GM12892 (cell line): ENCODE measurements at regions not wholly inside any gene's neighbourhood (a gene's known extent, or its start where the extent isn't known, plus 50 kb on each side); places are given as distances from the start of the nearest gene placed in this dataset.
"Not testable (repeated sequence)": the region's sequence is repeated elsewhere in the genome, so short reads cannot be mapped to it uniquely, and the experiment has no call there.

Source experiments
- DNase-seq: peaks from one replicate; pipeline ENCODE4 v3.0.0; 2011; ENCODE audit not compliant: insufficient read length
- FAIRE-seq: peaks from 2 replicates; lab custom pipeline; 2011; peaks lifted over from hg19 to GRCh38; lab: Jason Lieb, UNC

DNA sequence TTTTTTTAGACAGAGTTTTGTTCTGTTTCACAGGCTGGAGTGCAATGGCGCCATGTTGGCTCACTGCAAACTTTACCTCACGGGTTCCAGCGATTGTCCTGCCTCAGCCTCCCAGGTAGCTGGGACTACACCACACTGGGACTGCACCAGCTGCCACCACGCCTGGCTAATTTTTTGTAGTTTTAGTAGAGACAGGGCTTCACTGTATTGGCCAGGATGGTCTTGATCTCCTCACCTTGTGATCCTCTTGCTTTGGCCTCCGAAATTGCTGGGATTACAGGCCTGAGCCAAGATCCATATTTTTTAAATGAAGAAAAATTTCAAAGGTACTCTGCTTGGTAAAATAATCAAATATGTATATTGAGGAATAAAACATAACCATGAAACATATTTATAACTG is 195.8 kb upstream of the TPTE start:
- FAIRE-seq, DNase-seq: not testable (repeated sequence)

DNA sequence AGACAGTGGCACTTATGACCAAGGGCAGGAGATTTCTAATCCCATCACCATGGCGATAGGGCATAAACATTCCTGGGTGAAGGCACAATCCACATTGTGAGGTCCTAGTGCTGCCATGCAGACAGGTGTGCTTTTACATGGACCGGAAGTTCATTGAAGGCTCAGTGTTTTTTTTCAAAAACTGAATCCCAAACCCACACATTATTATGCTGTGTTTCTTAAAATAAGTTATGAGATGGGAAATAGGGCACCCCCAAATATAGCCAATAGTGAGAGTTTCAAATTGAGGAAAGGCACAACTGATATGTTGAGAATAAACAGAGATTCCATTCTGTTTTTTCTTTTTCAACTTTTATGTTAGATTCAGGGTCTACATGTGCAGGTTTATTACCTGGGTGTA is 195.2 kb upstream of the TPTE start:
- FAIRE-seq, DNase-seq: not testable (repeated sequence)

DNA sequence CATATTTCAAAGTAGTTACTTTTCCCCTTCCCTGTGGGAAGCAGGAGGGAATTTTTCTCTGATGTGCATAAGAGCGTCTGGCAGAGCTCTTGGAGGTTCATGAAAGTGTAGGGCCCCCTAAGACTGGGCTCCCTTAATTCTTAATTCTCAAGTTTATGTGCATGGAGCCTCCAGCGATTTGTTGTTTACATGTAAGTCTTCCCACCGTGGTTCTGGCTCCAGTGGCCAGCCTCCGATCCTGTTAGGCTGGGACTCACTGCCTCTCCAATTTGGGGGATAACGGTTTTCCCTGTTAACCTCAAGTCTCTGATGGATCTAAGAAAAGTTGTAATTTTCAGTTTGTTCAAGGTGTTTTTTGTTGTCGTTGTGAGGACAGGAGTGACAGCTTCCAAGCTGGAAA is 192.7 kb upstream of the TPTE start:
- DNase-seq, FAIRE-seq: not testable (repeated sequence)

DNA sequence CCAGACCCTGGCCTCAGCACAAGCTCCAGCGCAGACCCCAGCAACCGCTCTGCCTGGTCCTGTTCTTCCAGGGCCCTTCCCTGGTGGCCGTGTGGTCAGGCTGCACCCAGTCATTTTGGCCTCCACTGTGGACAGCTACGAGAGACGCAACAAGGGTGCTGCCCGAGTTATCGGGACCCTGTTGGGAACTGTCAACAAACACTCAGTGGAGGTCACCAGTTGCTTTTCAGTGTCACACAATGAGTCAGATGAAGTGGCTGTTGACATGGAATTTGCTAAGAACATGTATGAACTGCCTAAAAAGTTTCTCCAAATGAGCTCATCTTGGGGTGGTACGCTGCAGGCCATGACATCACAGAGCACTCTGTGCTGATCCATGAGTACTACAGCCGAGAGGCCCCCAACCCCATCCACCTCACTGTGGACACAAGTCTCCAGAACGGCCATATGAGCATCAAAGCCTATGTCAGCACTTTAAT is 190.7 kb upstream of the TPTE start:
- FAIRE-seq, DNase-seq: not testable (repeated sequence)

GRCh38 chr21:10331134-10331533 is 190.2 kb upstream of the TPTE start:
- not testable (repeated sequence) for FAIRE-seq, DNase-seq

DNA sequence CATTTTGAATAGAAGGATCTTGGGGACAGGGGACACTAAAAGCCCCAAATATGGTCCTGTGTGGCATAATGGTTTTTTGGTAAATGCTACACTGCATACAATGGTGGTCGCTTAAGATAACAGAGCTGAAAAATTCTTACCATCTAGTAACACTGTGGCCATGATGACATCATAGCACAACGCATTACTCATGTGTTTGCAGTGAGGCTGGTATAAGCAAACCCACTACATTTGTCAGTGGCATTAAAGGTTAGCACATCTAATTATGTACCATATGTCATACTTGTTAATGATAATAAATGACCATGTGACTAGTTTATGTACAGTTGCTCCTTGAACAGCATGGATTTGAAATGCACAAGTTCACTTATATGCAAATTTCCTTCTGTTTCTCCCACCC is 188.4 kb upstream of the TPTE start:
- not testable (repeated sequence) for FAIRE-seq, DNase-seq

GRCh38 chr21:10334391-10334790 is 187.0 kb upstream of the TPTE start:
- not testable (repeated sequence) for FAIRE-seq, DNase-seq

DNA sequence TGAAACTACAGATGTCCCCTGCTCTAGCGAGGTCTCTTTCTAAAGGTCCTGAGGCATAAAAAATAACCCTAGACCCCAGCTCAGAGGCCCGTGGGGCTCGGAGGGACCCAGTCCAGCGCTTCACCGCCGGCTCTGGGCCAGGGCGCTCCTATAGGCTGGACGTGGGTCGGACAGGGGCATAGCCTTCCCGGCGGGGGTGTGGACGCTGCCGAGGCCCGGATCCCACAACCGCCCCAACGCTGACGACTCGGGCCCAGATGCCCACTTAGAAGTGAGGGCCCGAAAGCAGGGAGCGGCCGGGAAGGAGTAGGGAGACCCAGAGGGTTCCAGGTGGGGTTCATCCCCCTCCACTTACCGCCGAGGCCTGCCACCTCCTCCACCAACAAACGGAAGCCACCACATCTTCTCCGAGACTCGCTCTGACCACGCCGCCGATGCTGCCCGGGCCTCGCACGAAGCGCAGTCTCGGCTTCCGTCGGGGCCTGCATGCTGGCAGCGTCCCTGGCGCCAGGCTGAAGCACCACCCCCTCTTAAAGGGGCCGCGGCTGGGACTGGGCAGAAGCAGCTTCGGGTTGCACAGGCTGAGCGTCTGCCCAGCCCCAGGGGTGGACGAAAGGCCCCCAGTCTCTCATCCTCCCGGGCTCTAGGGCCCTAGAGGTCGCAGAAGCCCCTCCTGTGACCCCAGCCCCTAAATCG is 179.0 kb upstream of the TPTE start:
- DNase-seq, FAIRE-seq: not testable (repeated sequence)

GRCh38 chr21:10343146-10343935 is 178.0 kb upstream of the TPTE start:
- FAIRE-seq = not testable (repeated sequence)
- peak; percentile 24 for DNase-seq

DNA sequence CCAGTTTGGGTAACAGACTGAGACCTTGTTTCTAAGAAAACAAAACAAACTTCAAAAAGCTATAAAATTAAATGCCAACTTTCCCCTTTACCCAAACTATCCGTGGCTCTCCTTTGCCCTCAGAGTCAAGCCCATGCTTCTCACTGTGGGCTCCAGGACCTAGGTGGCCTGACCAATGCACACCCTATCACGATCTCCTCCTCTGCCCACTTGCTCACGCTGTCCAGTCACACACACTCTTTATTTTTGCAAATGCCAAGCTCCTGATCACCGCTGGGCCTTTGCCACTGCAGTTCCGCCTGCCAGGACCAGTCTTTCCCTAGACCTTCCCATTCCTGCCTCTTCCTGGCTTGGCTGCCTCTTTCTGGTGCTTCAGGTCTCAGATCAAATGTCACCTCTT is 177.1 kb upstream of the TPTE start:
- not testable (repeated sequence) for FAIRE-seq, DNase-seq

GRCh38 chr21:10345178-10345612 is 176.2 kb upstream of the TPTE start:
- not testable (repeated sequence) for DNase-seq, FAIRE-seq

- DNase-seq, FAIRE-seq: not testable (repeated sequence)
Observed at GRCh38 chr21:10346249-10346648, 175.1 kb upstream of the TPTE start.

GRCh38 chr21:10346933-10347615 is 174.3 kb upstream of the TPTE start:
- FAIRE-seq, DNase-seq: not testable (repeated sequence)

DNA sequence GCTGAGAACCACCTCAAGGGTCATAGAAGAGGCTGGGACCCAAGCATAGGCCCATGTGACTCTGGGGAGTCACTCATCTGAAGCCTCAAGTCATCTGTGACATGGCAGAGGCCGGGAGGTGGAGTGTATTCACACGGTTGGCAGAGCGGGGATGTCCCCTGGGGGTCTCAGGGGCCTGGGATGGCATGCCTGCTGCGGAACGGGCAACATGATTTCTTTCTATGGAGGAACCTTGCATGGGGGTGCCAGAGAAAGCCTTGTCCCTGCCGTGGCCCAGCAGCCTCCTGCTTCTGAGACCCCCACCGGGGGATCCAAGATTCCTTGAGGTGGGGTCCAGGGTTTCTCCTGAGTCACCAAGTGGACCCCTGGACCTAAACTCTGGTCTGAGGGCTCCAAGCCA is 173.7 kb upstream of the TPTE start:
- not testable (repeated sequence) for DNase-seq, FAIRE-seq

GRCh38 chr21:10348150-10348549 is 173.2 kb upstream of the TPTE start:
- FAIRE-seq, DNase-seq: not testable (repeated sequence)

DNA sequence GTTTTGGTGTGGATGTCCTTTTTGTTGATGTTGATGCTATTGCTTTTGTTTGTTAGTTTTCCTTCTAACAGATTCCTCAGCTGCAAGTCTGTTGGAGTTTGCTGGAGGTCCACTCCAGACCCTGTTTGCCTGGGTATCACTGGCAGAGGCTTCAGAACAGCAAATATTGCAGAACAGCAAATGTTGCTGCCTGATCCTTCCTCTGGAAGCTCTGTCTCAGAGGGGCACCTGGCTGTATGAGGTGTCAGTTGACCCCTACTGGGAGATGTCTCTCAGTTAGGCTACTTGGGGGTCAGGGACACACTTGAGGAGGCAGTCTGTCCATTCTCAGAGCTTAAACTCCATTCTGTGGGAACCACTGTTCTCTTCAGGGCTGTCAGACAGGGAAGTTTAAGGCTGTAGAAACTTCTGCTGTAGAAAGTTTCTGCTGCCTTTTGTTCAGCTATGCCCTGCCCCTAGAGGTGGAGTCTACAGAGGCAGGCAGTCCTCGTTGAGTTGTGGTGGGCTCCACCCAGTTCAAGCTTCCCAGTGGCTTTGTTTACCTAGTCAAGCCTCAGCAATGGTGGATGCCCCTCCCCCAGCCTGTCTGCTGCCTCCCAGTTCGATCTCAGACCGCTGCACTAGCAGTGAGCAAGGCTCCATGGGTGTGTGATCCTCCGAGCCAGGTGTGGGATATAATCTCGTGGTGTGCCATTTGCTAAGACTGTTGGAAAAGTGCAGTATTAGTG is 166.4 kb upstream of the TPTE start:
- not testable (repeated sequence) for DNase-seq, FAIRE-seq

GRCh38 chr21:10359120-10359519 is 162.3 kb upstream of the TPTE start:
- not testable (repeated sequence) for FAIRE-seq, DNase-seq

DNA sequence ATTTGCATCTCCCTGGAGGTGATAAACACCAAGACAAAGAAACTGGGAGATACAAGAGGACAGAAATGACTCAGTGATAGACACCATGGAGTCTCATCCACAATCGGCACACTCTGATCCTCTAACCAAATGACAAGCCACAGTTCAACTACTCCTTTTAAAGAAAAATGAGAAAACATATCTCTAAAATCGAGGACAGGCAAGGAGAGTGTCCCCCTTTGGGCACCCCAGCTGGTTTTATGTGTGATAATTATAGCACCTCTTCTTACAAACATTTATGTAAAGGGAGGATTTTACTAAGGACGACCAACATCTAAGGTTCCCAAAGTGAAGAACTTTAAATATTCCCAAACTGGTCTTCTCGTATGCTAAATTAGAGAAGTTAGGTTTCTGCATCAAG is 161.5 kb upstream of the TPTE start:
- FAIRE-seq, DNase-seq: not testable (repeated sequence)

DNA sequence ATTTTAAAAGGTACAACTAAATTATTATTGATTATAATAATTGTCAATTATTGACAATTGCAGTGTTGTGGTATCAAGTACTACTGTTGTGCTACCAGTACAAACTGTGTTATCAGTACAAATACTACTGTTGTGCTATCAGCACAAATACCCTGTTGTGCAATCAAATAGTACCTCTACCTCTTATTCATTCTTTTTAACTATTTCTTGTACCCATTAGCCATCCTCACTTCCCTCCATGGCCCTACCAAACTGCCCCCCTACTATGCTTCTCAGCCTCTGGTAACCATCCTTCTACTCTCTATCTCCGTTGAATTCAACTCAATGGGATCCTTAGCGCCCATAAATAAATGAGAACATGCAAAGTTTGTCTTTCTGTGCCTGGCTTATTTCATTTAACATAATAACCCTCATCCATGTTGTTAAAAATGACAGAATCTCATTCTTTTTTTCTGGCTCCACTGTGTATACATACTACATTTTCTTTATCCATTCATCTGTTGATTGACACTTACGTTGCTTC is 160.1 kb upstream of the TPTE start:
- DNase-seq, FAIRE-seq: not testable (repeated sequence)
